ENCODE measurements at regions not wholly inside any gene's neighbourhood (a gene's known extent, or its start where the extent isn't known, plus 50 kb on each side); places are given as distances from the start of the nearest gene placed in this dataset.

DNA sequence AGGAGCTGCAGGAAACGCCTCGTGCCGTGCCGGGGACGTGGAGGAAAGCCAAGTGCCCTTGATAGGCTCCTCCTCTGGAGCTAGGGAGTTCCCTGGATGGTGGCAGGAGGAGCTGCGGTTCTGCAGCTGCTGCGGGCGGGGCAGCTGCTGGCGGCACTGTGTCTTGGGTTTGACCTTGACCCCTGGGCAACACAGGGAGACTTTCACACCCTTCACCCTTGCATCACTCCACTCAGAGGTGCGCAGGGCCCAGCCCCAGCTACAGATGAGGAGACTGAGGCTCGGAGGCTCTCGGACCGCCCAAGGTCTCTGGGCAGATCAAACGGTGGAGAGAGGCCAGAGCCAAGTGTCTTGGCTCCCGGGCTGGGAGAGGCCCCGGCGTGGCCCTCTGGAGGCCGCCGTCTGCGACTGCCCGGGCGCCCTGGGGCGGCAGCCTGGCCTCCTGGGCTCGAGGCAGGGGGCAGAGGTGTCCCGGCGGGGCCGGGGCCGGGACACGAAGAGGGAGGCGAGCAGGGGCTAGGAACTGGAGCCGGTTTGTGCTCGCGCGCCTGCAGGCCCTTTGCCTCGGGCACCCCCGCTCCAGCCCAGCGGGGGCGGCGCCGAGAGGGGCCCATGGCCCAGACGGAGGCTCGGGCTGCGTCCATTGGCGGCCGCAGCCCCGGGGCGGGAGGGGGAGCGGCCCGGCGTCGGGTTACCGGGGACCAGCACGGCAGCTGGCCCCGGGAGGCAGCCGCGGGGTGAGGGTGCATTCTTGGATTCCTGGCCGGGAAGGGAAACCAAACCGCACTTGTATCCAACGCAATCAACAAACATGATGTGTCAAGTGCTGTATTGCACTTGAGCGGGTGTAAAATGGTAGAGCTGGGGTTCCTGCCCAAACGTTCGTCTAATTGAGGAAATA, 129.6 kb upstream of the SLC1A4 start:
- intact Hi-C loops (cut with DNase I): loop anchor here (5.0 to 10.0 kb wide), 3 partner anchors 85 to 335 kb away; partner anchors contain the start of gene AFTPH (in 1 of the 2)
- no peaks in the 10 kb centered on the region for H3K9me3 ChIP-seq (replicated peaks in 1 of 3)
- peak overlapping the region; percentile 88 to 97 (median 92) for H3K27ac ChIP-seq
- H3K27me3 ChIP-seq: no peaks in the 10 kb centered on the region
- 2 to 7% (median 3%) methylated on average over 13 to 62 of the region's 62 CpGs for WGBS, 4 donors
- peak overlapping the region in 2 of 4 donors; percentile 24 to 36 for H3K4me3 ChIP-seq
- TF ChIP-seq POLR2A (IDR thresholded peaks at IDR 0.05) (peak; percentile 49 to 73), CTCF (IDR thresholded peaks at IDR 0.05) (peak in 2 of 6 experiments; percentile 19 to 31)
- DNase-seq: peak; percentile 92 to 98 (median 96)
- H3K4me1 ChIP-seq (replicated peaks in 1 of 2): peaks cover 30 to 35% of the 10 kb centered on the region in 2 donors
- H3K36me3 ChIP-seq (replicated peaks in 1 of 2): no peaks in the 10 kb centered on the region

- no peak for TF ChIP-seq CTCF (IDR thresholded peaks at IDR 0.05)
- TF ChIP-seq POLR2A (IDR thresholded peaks at IDR 0.05): no peak
- Histone ChIP-seq H3K9me3 (replicated peaks in 1 of 3) (no peaks in the 10 kb centered on the region), H3K4me3 (peak overlapping the region in 1 of 4 donors; percentile 36), H3K36me3 (replicated peaks in 1 of 2) (no peaks in the 10 kb centered on the region), H3K27me3 (no peaks in the 10 kb centered on the region), H3K4me1 (replicated peaks in 1 of 2) (peaks cover 34 to 37% of the 10 kb centered on the region in 2 donors), H3K27ac (peak overlapping the region; percentile 88 to 97 (median 92))
- 74 to 85% (median 76%) methylated on average over 12 of the region's 12 CpGs for whole genome bisulfite sequencing, 4 donors
- intact Hi-C loops (cut with DNase I): loop anchor here (5.0 to 10.0 kb wide), 3 partner anchors 86 to 336 kb away; partner anchors contain the start of gene AFTPH (in 1 of the 2)
- DNase-seq: peak in 1 of 7 donors; percentile 32
Measured at GRCh38 chr2:64860276-64860885, 128.8 kb upstream of the SLC1A4 start.

- Histone ChIP-seq H3K27me3 (no peaks in the 10 kb centered on the region), H3K27ac (peak overlapping the region in 3 of 5 donors; percentile 91 to 97 (median 96)), H3K4me1 (replicated peaks in 1 of 2) (peaks cover 36 to 37% of the 10 kb centered on the region in 2 donors), H3K36me3 (replicated peaks in 1 of 2) (no peaks in the 10 kb centered on the region), H3K9me3 (replicated peaks in 1 of 3) (no peaks in the 10 kb centered on the region), H3K4me3 (no peak overlapping the region)
- intact Hi-C loops (cut with DNase I): loop anchor here (5.0 to 10.0 kb wide), 3 partner anchors 86 to 336 kb away; partner anchors contain the start of gene AFTPH (in 1 of the 2)
- no peak for DNase-seq
- TF ChIP-seq CTCF (IDR thresholded peaks at IDR 0.05) (no peak), POLR2A (IDR thresholded peaks at IDR 0.05) (no peak)
- 90 to 96% (median 92%) methylated on average over 1 of the region's 1 CpG for WGBS, 4 donors
Measured at GRCh38 chr2:64860936-64861335, 128.3 kb upstream of the SLC1A4 start.
